GM18907 (cell line): ENCODE measurements at regions not wholly inside any gene's neighbourhood (a gene's known extent, or its start where the extent isn't known, plus 50 kb on each side); places are given as distances from the start of the nearest gene placed in this dataset.

Experiments used
- ATAC-seq: cut with Tn5 transposase; IDR thresholded peaks from one replicate; pipeline ENCODE4 v1.9.1; 2021; ENCODE audit warnings: mild to moderate bottlenecking, moderate library complexity; ENCODE audit not compliant: unreplicated experiment

DNA sequence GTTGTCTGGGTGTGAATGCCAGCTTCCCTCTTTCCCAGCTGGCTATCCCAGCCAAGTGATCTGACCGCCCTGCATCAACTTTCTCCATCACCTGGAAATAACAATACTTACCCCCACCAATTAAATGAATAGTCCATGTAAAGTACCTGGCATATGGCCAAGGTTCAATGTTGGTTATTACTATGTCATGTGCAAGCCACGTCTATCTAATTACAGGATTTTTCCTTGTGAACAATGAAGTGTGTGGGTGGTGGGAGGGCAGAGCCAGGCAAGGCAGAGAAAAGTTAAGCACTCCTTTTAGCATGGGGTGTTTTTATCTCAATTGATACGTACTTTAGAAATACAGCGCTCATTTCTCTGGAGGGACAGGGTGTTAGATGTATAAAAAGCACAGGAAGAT, 121.1 kb downstream of the NHLRC3 start:
- no peak for ATAC-seq

DNA sequence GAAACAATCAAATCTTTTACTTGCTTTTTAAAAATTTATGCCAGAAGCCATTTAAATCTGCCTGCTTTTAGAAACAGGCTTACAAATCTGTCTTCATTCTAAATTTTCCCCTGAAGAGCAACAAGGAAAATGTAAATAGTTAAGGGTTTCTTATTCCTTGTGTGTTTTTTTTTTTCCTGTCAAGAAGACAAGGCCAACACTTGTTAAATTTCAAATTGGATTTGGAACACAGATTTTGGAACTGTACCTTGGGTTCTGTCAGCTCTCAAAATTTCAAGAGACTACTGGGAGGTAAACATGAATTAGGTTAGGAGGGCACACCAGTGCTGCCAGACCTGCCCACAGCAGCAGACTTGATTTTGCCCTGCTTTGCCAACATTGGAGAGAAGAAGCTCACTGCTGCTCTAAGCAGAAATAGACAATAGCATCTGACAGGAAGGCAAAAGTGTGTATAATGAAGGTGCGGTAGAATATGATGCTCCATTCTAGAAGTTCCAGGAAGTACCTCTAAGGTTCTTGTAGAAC, 121.7 kb downstream of the NHLRC3 start:
- ATAC-seq = no peak

DNA sequence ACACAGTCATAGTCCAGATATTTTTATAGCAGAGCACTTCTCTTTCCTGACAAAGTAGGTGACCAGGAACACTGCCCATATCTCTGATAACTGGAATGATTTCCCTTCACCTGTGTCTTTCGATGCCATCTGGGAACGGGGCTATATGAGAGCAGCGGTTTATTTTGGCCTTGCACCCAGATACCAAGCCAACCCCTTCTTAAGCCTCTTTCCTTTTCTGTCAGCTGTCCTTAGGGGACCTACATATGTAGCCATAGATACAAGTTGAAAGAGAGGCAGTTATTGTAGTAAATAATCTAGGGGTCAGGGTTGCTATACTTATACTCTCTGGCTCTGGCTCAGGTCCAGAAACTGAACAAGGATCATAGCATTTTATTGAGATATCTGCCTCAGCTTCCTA, 128.8 kb downstream of the NHLRC3 start:
- no peak for ATAC-seq

DNA sequence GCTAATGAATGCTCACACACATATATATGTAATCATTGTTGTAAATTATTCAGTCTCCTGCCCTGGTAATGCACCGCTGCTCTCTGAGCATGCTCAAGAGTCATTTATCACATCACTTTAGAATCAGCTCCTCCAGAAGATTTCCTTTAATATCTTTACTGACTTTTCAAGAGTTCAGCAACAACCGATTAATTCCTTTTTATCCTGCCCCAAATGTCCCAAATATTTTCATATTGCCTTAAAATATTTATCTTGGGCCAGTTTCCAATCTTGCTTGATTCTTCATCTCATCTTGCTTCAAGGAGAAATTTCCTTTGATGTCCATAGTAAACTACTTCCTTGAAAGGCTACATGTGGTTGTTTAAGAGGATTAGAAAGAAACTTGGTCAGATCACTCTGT, 132.5 kb downstream of the NHLRC3 start:
- no peak for ATAC-seq

DNA sequence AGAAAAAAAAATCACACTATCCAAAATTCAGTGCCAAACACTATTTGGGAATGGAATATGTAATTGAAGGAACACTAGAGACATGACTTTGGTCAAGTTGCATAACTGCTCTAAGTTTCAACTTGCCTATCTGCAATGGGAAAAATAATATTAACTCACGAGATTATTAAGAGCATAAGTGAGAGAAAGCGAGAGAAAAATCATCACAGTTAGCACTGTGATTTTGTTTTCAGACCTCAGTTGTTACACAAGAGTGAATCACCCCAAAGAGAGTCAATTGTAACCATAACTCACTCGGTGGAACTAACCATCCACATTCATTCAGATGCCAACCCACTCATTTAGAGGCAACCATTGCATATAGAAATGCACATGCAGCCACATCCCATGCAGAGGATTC, 147.1 kb downstream of the NHLRC3 start:
- ATAC-seq = no peak

DNA sequence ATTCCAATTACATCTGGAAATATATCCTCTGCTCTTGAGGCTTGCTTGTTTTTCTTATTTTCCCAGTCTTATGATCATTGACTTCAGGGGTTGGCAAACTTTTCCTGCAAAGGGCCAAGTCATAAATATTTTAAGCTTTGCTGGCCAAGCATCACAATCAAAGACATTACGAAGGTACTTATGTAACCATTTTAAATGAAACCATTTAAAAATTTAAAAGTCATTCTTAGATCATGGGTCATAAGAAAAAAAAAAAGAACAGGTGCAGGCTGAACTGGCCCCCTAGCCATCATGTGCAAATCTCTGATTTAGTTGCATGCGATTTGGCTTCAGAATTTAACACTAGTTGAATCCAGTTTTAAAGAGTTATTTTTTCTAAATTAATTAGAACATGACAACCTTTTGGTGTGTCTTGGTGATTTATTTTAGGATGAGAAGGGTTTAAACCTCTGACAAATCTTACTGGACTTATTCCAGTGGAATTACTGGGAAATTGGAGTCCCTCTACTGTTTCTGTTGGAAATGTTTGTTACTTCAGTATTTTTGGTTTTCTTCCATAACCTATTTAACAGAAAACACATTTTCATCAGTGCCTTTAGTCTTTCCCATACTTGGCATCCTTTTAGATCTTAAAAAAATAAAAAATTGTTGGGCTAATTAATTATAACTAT, 148.1 kb downstream of the NHLRC3 start:
- no peak for ATAC-seq

DNA sequence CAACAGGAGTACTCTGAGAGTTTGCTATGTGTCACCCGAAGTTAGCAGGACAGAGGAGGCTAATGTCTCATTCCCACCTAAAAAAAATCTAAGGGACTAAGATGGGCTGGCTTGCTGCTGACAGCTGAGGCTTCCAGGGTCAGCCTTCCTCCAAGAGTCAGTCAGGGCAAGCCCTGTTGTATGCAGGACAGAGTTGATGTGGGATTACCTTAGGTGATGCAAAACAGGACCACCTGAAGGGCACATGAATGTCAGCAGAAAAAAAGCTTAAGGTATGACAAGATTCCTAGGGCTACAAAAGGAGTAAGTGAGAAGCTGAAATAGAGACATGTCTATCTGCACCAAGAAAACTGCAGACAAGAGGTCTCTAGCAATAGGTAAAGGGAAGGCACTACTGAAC, 151.5 kb downstream of the NHLRC3 start:
- no peak for ATAC-seq

DNA sequence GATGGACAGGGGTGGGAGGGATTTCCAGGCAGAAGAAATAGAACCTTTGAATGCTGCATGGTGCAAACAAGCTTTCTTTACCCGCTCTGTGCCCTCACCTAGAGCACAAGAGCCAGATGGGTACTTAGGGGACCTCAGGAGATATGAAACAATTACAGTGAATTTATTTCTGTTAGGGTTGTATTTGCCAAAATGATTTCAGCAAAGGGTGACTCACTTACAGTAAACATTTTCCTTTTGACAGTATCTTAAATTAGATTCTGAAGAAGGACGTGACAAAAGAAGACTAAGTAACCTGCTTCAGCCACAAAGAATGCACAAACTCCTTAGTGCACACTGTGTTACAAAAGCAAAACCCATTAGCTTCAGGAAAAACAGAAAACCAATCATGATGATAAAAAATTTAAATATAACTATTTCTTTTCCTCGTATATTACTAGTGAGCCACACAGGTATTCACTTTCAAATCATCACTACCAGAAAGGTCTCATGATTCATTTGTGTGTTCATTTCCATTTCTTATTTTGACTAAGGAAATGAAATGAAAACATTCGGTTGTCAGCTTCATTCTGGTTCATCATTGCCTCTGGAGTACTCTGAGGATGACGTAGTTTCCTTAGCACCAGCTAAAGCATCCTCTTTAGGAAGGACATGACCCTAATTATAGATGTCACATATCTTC, 158.8 kb downstream of the NHLRC3 start:
- ATAC-seq = peak; percentile 63

DNA sequence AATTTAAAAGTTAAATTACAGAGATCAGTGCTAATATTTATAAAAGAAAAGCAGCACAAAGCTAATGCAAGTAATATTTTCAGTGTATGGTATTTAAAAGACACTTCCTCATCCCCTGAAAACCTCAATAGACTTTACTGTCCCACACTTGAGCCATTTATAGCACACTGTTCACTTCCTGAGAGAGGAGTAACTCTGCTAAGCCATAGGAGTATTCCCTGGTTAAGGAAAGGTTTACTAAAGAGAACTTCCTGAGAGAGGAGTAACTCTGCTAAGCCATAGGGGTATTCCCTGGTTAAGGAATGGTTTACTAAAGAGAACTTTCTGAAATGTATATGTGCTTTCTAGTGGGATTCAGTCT, 159.4 kb downstream of the NHLRC3 start:
- peak; percentile 16 for ATAC-seq

DNA sequence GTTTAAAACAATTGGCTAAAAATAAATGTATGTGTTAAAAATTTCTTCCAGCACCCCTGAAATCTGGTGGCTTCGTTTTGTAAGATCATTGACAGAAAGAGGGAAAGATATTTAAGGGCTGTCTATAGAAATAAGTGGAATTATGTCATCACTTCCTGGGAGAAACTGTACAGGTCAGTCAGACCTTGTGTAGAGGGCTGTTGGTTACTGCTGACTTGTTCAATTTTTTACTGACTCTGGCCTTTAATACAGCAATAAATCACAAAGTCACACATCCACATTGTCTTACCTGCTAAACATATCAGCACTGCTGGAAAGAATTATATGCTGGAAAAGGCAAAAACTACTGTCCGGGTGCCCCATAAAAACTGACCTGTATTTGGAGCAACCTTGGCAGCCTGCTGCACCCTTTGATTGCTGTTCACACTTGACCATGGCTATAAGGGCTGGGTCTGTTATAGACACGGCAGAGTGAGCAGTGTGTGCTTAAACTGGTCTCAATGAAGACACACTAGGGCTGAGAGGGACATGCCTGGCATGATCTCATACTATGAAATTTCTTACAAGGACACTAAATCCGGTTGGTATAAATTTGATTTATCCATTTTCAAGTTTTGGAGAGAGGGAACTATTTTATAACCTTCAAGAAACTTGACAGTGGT, 162.1 kb downstream of the NHLRC3 start:
- no peak for ATAC-seq

DNA sequence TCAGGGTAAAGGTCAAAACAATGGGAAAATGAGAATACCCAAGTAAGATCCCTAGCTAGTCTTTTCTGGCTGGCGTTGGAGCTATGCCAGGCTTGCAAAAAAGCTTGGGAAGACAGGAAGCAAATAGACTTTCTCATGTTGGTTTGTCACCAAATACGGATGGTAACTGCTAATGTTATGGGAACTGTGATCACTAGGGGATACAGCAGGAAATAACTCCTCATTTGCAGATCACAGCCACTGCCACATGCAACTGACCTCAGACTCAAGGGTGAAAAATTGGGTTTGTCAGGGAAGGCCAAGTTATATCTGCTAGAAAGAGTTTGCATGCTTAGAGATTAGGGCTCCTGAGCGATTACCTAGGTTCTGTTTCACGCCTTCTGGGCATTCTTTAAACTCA, 162.9 kb downstream of the NHLRC3 start:
- no peak for ATAC-seq

DNA sequence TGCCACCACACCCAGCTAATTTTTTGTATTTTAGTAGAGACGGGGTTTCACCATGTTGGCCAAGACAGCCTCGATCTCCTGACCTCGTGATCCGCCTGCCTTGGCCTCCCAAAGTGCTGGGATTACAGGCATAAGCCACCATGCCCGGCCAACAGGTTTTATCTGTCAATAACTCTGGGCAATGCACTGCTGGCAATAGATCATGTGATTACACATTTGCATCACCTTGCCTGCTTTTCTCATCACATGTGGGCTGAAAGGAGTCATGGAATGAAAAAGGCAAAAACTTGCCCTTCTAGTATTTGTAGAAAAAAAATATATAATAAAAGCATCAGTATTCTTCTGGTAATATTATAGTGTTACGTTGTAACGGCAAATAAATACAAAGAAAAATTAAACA, 164.5 kb downstream of the NHLRC3 start:
- no peak for ATAC-seq

DNA sequence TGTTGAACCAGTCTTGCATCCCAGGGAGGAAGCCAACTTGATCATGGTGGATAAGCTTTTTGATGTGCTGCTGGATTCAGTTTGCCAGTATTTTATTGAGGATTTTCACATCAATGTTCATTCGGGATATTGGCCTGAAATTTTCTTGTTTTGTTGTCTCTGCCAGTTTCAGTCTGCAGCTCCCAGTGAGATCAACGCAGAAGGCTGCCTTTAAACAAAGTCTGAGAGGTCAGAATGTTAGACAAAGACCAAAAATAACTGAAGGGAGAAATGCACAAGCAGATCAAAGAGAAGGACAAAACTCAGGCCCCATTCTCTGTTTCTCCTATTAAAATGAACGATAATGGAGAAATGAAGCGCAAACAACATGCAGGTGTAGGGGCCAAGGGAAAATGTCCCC, 170.4 kb downstream of the NHLRC3 start:
- ATAC-seq = no peak

DNA sequence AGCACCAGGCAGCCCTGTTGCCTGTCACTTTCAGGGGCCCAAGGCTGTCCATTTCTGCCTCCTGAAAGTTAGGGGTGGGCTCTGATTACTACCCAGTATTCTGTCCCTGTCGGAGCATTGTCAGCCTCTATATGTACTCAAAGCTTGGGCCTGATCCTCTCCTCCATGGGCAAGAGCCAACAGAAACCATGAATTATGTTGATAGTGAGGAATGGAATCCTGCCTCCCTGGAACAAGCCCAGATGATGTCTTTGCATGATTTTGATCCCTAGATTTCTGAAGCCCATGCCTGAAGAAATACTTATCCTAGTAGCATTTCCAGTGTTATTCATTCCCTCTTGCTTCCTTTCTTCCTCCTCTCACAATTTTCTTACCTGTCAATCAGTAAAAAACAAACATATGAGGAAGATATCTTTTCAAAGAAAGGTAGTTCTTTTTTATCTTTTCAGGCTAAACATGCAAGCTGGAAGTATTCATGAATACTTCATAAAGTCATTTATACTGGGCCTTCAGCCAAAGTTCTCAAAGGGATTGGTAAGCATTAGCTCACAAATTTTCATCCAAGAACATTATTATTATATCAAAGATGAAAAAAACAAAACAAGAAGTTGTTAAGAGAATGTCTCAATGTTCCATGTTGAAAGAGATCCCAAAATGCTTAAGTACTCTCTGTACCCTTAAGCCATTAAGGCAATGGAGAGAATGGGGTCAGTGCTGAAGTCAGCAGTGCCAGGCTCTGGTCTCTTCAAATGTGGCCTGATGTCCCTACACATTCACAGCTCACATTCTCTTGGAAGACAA, 171.7 kb downstream of the NHLRC3 start:
- no peak for ATAC-seq

DNA sequence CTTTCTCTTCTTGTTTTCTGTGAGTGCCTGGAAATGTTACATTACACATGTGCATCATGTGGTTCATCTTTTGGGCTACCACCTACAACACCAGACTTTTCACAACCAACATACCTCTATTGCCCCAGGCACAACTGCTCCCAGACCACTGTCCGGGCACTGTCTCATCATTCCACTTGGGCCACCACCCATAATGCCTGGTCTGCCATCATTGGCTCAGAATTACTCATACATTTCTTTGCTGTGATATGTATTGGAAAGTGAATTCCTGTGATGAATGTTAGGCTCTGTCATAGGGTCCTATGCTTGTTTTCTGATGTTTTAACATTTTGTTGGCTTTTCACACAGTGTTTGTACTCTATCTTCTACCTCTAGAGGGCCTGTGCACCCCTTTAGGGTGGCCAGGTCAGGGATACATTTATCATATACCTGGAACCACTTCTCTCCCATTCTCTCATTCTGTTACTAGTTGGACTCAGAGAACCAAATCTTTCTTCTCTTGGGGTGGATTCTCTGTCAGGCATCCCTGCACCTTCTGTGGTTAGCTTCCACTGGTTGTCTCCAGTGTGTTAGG, 172.8 kb downstream of the NHLRC3 start:
- no peak for ATAC-seq

DNA sequence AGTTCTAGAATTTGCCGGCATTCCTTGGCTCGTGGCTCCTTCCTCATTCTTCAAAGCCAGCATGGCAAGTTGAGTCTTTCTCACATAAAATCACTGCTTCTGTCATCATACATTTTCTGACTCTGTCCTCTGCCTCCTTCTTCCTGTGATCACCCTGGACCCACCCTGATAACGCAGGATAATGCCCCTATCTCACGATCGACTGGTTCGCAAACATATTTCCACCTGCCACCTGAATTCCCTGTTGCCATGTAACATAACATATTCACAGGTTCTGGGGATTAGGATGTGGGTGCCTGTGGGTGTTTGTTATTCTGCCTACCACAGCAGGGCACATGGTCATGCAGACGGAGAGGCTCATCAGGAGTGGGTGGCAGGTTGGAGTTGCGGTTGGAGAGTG, 177.7 kb downstream of the NHLRC3 start:
- ATAC-seq = no peak

DNA sequence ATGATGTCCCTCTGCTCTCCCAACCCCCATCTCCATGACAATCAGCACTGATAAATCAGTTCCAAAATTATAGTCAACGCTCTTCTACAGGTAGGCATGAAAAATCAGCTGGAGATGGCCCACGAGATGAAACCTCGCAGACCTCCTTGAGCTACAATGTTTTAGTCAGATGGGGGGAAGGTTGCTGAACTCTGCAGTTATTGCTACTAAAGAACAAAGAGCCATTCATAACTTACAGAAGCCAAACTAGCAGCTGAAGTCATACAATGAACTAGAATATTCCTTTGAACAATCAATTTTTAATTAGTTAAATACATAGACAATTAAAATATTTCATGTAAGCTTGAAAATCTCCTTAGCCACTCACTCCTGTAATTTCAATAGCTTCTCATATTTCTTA, 179.2 kb downstream of the NHLRC3 start:
- no peak for ATAC-seq

DNA sequence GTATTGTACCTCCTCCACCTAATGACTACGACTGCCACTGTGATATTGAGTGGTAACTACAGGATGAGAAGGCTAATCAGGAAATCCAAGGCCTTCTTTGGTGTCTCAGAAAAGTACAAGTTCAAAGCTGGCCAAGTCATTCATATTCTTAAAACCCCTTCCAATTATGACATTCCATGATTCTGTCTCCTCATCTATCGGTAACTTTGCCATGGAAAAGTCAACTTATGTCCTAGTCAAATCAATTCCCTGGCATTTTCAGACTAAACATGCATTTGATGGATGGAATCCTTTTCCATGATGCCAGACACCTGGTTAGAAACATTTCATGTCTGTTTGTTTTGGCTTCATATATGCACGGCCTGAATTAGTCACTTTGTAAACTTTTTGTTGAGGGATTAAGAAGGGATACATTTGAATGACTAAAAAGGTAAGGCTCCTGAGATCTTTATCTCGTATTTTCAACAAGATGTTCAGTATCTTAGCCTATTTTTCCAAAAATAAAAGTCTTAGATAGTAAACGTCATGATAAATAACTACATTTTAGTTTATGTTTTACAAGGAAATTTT, 186.5 kb downstream of the NHLRC3 start:
- ATAC-seq = no peak

DNA sequence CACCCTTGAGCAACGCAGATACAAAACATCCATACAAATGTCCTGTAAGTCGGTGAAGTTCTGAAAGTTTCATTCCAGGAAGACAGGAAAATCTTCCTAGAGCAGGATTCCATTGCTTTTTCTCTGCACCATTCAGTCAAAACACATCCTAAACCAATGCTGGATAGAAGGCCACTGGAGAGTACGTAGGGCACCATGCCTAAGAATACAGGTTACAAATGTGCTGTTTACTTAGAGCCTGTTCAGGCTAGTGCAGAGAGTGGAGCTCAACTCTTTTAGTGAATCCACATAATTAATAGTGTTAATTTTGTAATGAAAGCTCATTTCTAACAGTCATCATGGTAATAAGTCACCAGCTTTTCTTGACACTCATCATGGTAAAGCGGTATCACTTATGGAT, 187.6 kb downstream of the NHLRC3 start:
- ATAC-seq = no peak

DNA sequence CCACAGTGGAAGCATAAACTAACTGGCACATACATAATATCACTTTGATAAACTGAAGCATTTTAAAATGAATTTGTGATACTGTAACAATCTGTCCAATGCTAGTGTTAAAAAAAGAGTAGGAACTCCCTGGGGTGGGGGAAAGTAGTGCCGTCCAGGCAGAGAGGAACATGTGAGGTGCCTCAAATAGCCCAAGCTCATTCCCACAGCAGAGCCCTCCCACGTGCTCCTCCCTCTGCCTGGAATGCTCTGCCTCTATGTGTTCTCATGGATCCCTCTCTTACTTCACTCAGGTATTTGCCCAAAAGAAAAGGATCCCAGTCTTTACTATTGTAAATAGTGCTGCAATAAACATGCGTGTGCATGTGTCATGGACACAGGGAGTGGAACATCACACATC, 188.1 kb downstream of the NHLRC3 start:
- no peak for ATAC-seq
